ENCODE measurements at regions not wholly inside any gene's neighbourhood (a gene's known extent, or its start where the extent isn't known, plus 50 kb on each side); places are given as distances from the start of the nearest gene placed in this dataset.

DNA sequence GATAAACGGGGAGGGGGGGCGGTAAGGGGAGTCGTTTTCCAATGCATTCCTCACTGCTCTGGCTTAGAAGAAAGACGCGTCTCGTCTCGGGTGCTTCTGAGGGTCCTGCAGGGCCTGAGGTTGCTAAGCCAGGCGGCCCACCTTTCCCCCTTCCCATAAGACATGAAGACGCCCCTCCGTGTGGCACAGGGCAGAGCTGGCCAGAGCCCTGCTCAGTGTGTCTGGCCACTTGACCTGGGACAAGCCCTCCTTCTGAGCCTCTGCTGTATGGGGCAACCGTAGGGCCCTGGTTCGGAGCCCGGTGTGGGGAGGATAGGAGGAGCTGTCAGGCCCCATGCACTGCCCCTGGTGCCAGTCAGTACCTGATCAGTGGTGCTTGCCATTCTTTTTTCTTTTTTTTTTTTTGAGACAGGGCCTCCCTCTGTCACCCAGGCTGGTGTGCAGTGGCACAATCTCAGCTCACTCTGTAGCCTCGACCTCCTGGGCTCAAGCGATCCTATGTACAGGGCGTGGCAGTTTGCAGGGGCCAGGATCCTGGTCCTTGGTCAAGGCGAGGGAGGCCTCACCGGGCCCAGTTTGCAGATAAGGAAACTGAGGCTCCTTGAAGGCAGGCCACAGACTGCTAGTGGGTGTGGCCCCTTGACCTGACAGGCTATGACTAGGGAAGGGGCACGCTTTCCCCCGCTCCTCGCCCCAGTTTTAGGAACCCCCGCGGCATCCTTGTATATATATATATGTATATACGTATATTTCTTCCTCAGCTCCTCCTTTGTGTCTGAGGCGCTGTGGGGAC, 172.3 kb upstream of the IER5L start (continued):
- TF ChIP-seq CTCF (IDR thresholded peaks at IDR 0.05), result no peak
- TF ChIP-seq MXI1 (IDR thresholded peaks at IDR 0.05; ENCODE audit: low read depth, low read length), result no peak
- no peak for TF ChIP-seq RXRA (IDR thresholded peaks at IDR 0.05; ENCODE audit: borderline replicate concordance, low read depth)

DNA sequence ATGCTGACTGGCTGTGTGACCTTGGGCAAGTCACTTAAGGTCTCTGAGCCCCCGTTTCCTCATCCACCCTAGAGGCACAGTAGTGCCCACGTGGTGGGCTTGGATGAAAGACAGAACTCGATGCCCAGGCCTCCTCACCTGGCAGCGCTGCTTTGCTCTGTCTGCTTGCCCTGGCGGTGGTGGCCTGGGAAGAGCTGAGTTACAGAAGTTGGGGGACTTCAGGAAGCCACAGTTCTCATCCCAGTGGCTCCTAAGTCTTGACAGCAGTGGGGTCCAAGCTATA, 171.5 kb upstream of the IER5L start:
- Histone ChIP-seq H3F3A (replicated peaks; ENCODE audit: insufficient read depth) (no peaks in the 10 kb centered on the region), H3K27me3 (ENCODE audit: insufficient read depth) (no peaks in the 10 kb centered on the region), H3K27ac (ENCODE audit: low read depth in 2 of 2, low read length in 1 of 2) (no peak overlapping the region), H3K9ac (no peak overlapping the region), H3K36me3 (replicated peaks in 1 of 2; ENCODE audit: control insufficient read depth in 1 of 2, insufficient read depth in 2 of 2, low read length in 1 of 2) (no peaks in the 10 kb centered on the region), H3K4me1 (ENCODE audit: control insufficient read depth in 1 of 2, insufficient read depth in 2 of 2, low read depth in 1 of 2, low read length in 1 of 2) (peaks cover 0 to 14% of the 10 kb centered on the region in 2 experiments; a peak in 1 of 4 replicates), H3K79me2 (ENCODE audit: insufficient read depth) (no peaks in the 10 kb centered on the region), H3K9me3 (no peaks in the 10 kb centered on the region), H3K9me2 (no peaks in the 10 kb centered on the region), H3K4me2 (no peak overlapping the region), H2AFZ (ENCODE audit: low read depth) (no peak overlapping the region), H4K20me1 (ENCODE audit: insufficient read depth) (no peaks in the 10 kb centered on the region), H3K4me3 (ENCODE audit: low read depth in 2 of 2, low read length in 1 of 2) (no peak overlapping the region)
- DNase-seq, result peak; percentile 4
- CTCF ChIA-PET, result interaction anchor here (0.9 kb wide), 1 partner anchor 176 kb away, joined by 3 read pairs; no protein-coding TSS in a partner anchor
- POLR2A ChIA-PET, result no interaction called here
- WGBS (ENCODE audit: low lambda C conversion rate), result 96% methylated on average over 5 of the region's 5 CpGs
- TF ChIP-seq TAF1 (IDR thresholded peaks at IDR 0.05; ENCODE audit: borderline replicate concordance, low read depth, low read length), result no peak

DNA sequence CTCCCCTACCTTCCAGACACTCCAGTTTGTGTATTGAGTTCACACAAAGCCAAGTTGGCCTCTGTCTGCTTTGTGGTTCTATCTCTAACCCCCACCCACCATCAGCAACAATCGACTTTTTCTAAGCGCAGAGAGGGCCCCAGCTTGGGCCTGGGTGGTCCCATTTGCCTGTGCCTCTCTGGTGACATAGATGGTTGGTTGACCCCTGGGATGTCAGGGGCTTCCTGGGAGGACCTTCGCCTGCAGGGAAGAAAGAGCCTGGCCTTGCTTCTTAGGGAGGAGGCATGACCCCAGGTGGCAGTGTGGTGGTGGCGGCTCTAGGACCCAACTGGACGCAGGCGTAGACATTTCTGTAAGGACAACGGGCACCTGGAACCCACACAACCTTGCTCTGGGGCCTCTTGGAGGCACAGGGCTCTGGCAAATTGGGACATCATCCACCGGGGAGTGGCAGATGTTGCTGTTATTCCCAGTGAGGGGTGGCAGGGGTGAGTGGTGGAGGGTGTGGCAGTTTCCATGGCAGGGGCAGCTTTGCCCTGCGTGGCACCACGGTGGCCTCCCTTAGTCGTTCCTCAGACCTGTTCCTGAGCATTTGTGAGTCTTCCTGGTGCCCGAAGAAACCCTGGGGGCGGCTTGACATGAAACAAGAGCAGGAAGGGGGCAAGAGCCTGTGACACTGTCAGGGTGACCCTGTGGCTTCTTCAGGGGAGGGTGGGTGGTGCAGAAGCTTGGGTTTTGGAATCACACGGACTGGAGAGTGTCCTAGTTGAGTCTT, 171.0 kb upstream of the IER5L start:
- WGBS (ENCODE audit: low lambda C conversion rate), result 93% methylated on average over 9 of the region's 14 CpGs
- CTCF ChIA-PET, result interaction anchor here (0.9 kb wide), 1 partner anchor 175 kb away, joined by 3 read pairs; no protein-coding TSS in a partner anchor
- no peak for TF ChIP-seq ELF1 (IDR thresholded peaks at IDR 0.05)
- TF ChIP-seq FOXM1 (IDR thresholded peaks at IDR 0.05; ENCODE audit: low read depth), result no peak
- TF ChIP-seq TEAD4 (IDR thresholded peaks at IDR 0.05; ENCODE audit: borderline replicate concordance, insufficient read depth), result no peak
- no peak for TF ChIP-seq ZBTB33 (IDR thresholded peaks at IDR 0.05; ENCODE audit: borderline replicate concordance, low read depth)
- TF ChIP-seq EP300 (IDR thresholded peaks at IDR 0.05; ENCODE audit: borderline replicate concordance in 1 of 2, low read depth in 1 of 2, low read length in 1 of 2), result no peak
- no peak for TF ChIP-seq CHD2 (IDR thresholded peaks at IDR 0.05; ENCODE audit: low read length, partially characterized antibody)
- no peak for TF ChIP-seq CTCF (IDR thresholded peaks at IDR 0.05)
- TF ChIP-seq, protein P1, sequence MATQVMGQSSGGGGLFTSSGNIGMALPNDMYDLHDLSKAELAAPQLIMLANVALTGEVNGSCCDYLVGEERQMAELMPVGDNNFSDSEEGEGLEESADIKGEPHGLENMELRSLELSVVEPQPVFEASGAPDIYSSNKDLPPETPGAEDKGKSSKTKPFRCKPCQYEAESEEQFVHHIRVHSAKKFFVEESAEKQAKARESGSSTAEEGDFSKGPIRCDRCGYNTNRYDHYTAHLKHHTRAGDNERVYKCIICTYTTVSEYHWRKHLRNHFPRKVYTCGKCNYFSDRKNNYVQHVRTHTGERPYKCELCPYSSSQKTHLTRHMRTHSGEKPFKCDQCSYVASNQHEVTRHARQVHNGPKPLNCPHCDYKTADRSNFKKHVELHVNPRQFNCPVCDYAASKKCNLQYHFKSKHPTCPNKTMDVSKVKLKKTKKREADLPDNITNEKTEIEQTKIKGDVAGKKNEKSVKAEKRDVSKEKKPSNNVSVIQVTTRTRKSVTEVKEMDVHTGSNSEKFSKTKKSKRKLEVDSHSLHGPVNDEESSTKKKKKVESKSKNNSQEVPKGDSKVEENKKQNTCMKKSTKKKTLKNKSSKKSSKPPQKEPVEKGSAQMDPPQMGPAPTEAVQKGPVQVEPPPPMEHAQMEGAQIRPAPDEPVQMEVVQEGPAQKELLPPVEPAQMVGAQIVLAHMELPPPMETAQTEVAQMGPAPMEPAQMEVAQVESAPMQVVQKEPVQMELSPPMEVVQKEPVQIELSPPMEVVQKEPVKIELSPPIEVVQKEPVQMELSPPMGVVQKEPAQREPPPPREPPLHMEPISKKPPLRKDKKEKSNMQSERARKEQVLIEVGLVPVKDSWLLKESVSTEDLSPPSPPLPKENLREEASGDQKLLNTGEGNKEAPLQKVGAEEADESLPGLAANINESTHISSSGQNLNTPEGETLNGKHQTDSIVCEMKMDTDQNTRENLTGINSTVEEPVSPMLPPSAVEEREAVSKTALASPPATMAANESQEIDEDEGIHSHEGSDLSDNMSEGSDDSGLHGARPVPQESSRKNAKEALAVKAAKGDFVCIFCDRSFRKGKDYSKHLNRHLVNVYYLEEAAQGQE (IDR thresholded peaks at IDR 0.05; ENCODE audit: low read depth, low read length), result no peak
- TF ChIP-seq EZH2phosphoT487 (IDR thresholded peaks at IDR 0.05; ENCODE audit: borderline replicate concordance, low read depth), result no peak

More for the DNA sequence above, 171.0 kb upstream of the IER5L start:
- no peaks in the 10 kb centered on the region for H3K9me3 ChIP-seq
- H3K4me1 ChIP-seq (ENCODE audit: control insufficient read depth in 1 of 2, insufficient read depth in 2 of 2, low read depth in 1 of 2, low read length in 1 of 2), result peaks cover 0 to 14% of the 10 kb centered on the region in 2 experiments; a peak in 1 of 4 replicates
- no peaks in the 10 kb centered on the region for H3K27me3 ChIP-seq (ENCODE audit: insufficient read depth)
- no peaks in the 10 kb centered on the region for H3K79me2 ChIP-seq (ENCODE audit: insufficient read depth)
- H3K9me2 ChIP-seq, result no peaks in the 10 kb centered on the region
- POLR2A ChIA-PET, result no interaction called here
- no peaks in the 10 kb centered on the region for H3K36me3 ChIP-seq (replicated peaks in 1 of 2; ENCODE audit: control insufficient read depth in 1 of 2, insufficient read depth in 2 of 2, low read length in 1 of 2)
- no peak overlapping the region for H2AFZ ChIP-seq (ENCODE audit: low read depth)
- no peak overlapping the region for H3K4me2 ChIP-seq
- no peak overlapping the region for H3K27ac ChIP-seq (ENCODE audit: low read depth in 2 of 2, low read length in 1 of 2)
- H4K20me1 ChIP-seq (ENCODE audit: insufficient read depth), result no peaks in the 10 kb centered on the region
- no peak for DNase-seq
- no peaks in the 10 kb centered on the region for H3F3A ChIP-seq (replicated peaks; ENCODE audit: insufficient read depth)
- H3K9ac ChIP-seq, result no peak overlapping the region
- H3K4me3 ChIP-seq (ENCODE audit: low read depth in 2 of 2, low read length in 1 of 2), result no peak overlapping the region
